Panc1 (cell line): ENCODE measurements at regions not wholly inside any gene's neighbourhood (a gene's known extent, or its start where the extent isn't known, plus 50 kb on each side); places are given as distances from the start of the nearest gene placed in this dataset.

Experiments
- ATAC-seq: fragments of 200-7000 bp; cut with Tn5 transposase; 2 replicates; pipeline ENCODE4 v1.9.1; 2020; ENCODE audit warnings: mild to moderate bottlenecking, moderate library complexity
- BruUV-seq: library from RNA; stranded (reverse); fragments of 400-500 nt; replicated peaks from 2 replicates; lab custom pipeline; 2021; lab: Mats Ljungman, UMichigan
- CTCF ChIA-PET: fragments of 300-600 bp; sonication (Branson Sonifier 250); formaldehyde crosslinking; loops from one replicate; lab custom pipeline; 2022; ENCODE audit warnings: antibody characterized with exemption; lab: Charles Lee
- POLR2A ChIA-PET: fragments of 300-600 bp; sonication (Branson Sonifier 250); formaldehyde crosslinking; loops from one replicate; lab custom pipeline; 2022; ENCODE audit warnings: antibody characterized with exemption; lab: Charles Lee
- DNase-seq: peaks from one replicate; pipeline ENCODE4 v3.0.0-alpha.2; 2010; ENCODE audit warnings: low read depth, low spot score
- H3K27ac ChIP-seq: 2 replicates; pipeline ENCODE4 v1.5.1; 2011; ENCODE audit warnings: mild to moderate bottlenecking, low read length, inconsistent platforms
- H3K27me3 ChIP-seq: fragments of 200-500 bp; sonication (Bioruptor generic); 2 replicates; pipeline ENCODE4 v1.6.0; 2014; ENCODE audit warnings: low read length, inconsistent platforms; ENCODE audit not compliant: control insufficient read depth, insufficient read depth
- H3K36me3 ChIP-seq: fragments of 200-500 bp; sonication (Bioruptor generic); 2 replicates; pipeline ENCODE4 v1.5.1; 2014; ENCODE audit warnings: inconsistent platforms, mild to moderate bottlenecking, low read length, moderate library complexity; ENCODE audit not compliant: control insufficient read depth, insufficient read depth
- H3K4me1 ChIP-seq: 2 replicates; pipeline ENCODE4 v1.5.1; 2011; ENCODE audit warnings: inconsistent platforms, mild to moderate bottlenecking, low read length, moderate library complexity; ENCODE audit not compliant: control insufficient read depth, insufficient read depth
- H3K4me3 ChIP-seq, 2 experiments: 2 replicates each; pipeline ENCODE4 v1.5.1; 2011 to 2012; ENCODE audit warnings: low read depth in 2 of 2, low read length in 2 of 2, mild to moderate bottlenecking in 2 of 2, inconsistent platforms in 1 of 2, moderate library complexity in 1 of 2
- H3K9me3 ChIP-seq: fragments of 200-500 bp; sonication (Bioruptor generic); 2 replicates; pipeline ENCODE4 v1.5.1; 2014; ENCODE audit warnings: low read depth, mild to moderate bottlenecking, inconsistent platforms, low read length, moderate library complexity; ENCODE audit not compliant: control insufficient read depth, insufficient read depth
- CTCF ChIP-seq: fragments of 450-650 bp; IDR thresholded peaks from 2 replicates; pipeline ENCODE4 v1.5.1; 2017; ENCODE audit warnings: mild to moderate bottlenecking
- POLR2AphosphoS5 ChIP-seq: IDR thresholded peaks from 2 replicates; pipeline ENCODE4 v1.6.1; 2012; ENCODE audit warnings: mild to moderate bottlenecking, low read depth, low read length, moderate library complexity
- REST ChIP-seq, 2 experiments: IDR thresholded peaks; 2 replicates each; pipeline ENCODE4 v1.6.1; 2011 to 2012; ENCODE audit warnings: low read depth in 2 of 2, control low read depth in 1 of 2, low read length in 1 of 2, mild to moderate bottlenecking in 1 of 2, moderate library complexity in 1 of 2; ENCODE audit not compliant: insufficient read depth in 1 of 2
- SIN3A ChIP-seq: IDR thresholded peaks from 2 replicates; pipeline ENCODE4 v1.6.1; 2012; ENCODE audit warnings: low read depth, mild to moderate bottlenecking, low read length, moderate library complexity, borderline replicate concordance; ENCODE audit not compliant: insufficient read depth
- TCF7L2 ChIP-seq: IDR thresholded peaks from 2 replicates; pipeline ENCODE4 v1.6.1; 2011; ENCODE audit warnings: mild to moderate bottlenecking, low read depth, low read length, inconsistent platforms
- in situ Hi-C: cut with HindIII; loops from 2 replicates; pipeline ENCODE4 v1.10.0; 2016; ENCODE audit warnings: low sequenced_read_pairs, low pct_unique_long_range_greater_than_20kb
- intact Hi-C: fragments of 100-400 bp; cut with micrococcal nuclease; formaldehyde crosslinking; loops from one replicate; pipeline ENCODE4 v1.10.0; 2022; ENCODE audit not compliant: unreplicated experiment

GRCh38 chr1:170318736-170319135 lies 173.0 kb downstream of the NTMT2 start:
- TF ChIP-seq CTCF (no peak), SIN3A (no peak), POLR2AphosphoS5 (no peak), TCF7L2 (no peak), REST (IDR thresholded peaks at IDR 0.05; ENCODE audit: insufficient read depth in 1 of 2, low read depth in 2 of 2, low read length in 1 of 2) (no peak)
- ChIA-PET CTCF (no interaction called here), POLR2A (no interaction called here)
- H3K36me3 ChIP-seq, result no peaks in the 10 kb centered on the region
- intact Hi-C loops (no loop called here), in situ Hi-C loops (no loop called here)
- no peaks in the 10 kb centered on the region for H3K4me1 ChIP-seq
- no peak overlapping the region for H3K4me3 ChIP-seq
- no peaks in the 10 kb centered on the region for H3K9me3 ChIP-seq
- no TSS peak for BruUV-seq
- no peaks in the 10 kb centered on the region for H3K27me3 ChIP-seq
- H3K27ac ChIP-seq, result no peak overlapping the region
- ATAC-seq (no peak), DNase-seq (no peak)

GRCh38 chr1:170321113-170321512 lies 175.4 kb downstream of the NTMT2 start:
- no TSS peak for BruUV-seq
- CTCF ChIA-PET, result interaction anchor here (0.7 kb wide), 1 partner anchor 378 kb away, joined by 3 read pairs; no protein-coding TSS in a partner anchor
- no peak for TF ChIP-seq REST (IDR thresholded peaks at IDR 0.05; ENCODE audit: insufficient read depth in 1 of 2, low read depth in 2 of 2, low read length in 1 of 2)
- TF ChIP-seq POLR2AphosphoS5, result no peak
- TF ChIP-seq TCF7L2, result no peak
- no peak for TF ChIP-seq CTCF
- TF ChIP-seq SIN3A, result no peak
- POLR2A ChIA-PET, result no interaction called here
- intact Hi-C loops (no loop called here), in situ Hi-C loops (no loop called here)
- H3K36me3 ChIP-seq, result no peaks in the 10 kb centered on the region
- H3K4me1 ChIP-seq, result no peaks in the 10 kb centered on the region
- H3K4me3 ChIP-seq, result no peak overlapping the region
- no peaks in the 10 kb centered on the region for H3K27me3 ChIP-seq
- no peak for DNase-seq
- H3K9me3 ChIP-seq, result no peaks in the 10 kb centered on the region
- no peak overlapping the region for H3K27ac ChIP-seq
- no peak for ATAC-seq
